ENCODE measurements at regions not wholly inside any gene's neighbourhood (a gene's known extent, or its start where the extent isn't known, plus 50 kb on each side); places are given as distances from the start of the nearest gene placed in this dataset.

- TF ChIP-seq CREB1 (IDR thresholded peaks at IDR 0.05) (no peak), RAD21 (IDR thresholded peaks at IDR 0.05 in 1 of 2, conservative IDR thresholded peaks at IDR 0.05 in 1 of 2; ENCODE audit: low read depth in 2 of 2, low read length in 2 of 2) (peak in 1 of 2 experiments; percentile 36; a peak in 1 of 4 replicates), E2F6 (IDR thresholded peaks at IDR 0.05) (no peak; the same call in 1 of the 2 replicates), EP300 (IDR thresholded peaks at IDR 0.05; ENCODE audit: borderline replicate concordance in 1 of 2, low read depth in 2 of 2, low read length in 2 of 2) (no peak), POU5F1 (IDR thresholded peaks at IDR 0.05; ENCODE audit: low read depth, low read length) (no peak), CTCF (IDR thresholded peaks at IDR 0.05; ENCODE audit: control extremely low read depth in 1 of 3, insufficient read depth in 1 of 3, low read depth in 1 of 3, low read length in 3 of 3) (peak; percentile 13 to 19 (median 14); a peak in 3 of 4 replicates), CHD2 (IDR thresholded peaks at IDR 0.05; ENCODE audit: low read length) (no peak), CEBPB (IDR thresholded peaks at IDR 0.05; ENCODE audit: low read depth, low read length) (no peak), NANOG (IDR thresholded peaks at IDR 0.05; ENCODE audit: insufficient read depth, low read depth, low read length, poor library complexity, severe bottlenecking) (no peak)
Observed at GRCh38 chrX:41009850-41010846, 75.1 kb upstream of the USP9X start (continued).

All from H1 (cell line).